Epithelial cell of prostate (primary cell): ENCODE measurements at regions not wholly inside any gene's neighbourhood (a gene's known extent, or its start where the extent isn't known, plus 50 kb on each side); places are given as distances from the start of the nearest gene placed in this dataset.

Source experiments
- DNase-seq: peaks from one replicate; pipeline ENCODE4 v3.0.0-alpha.2; 2011; ENCODE audit warnings: low read depth, low spot score
- H3K27ac ChIP-seq: fragments of 450-650 bp; 2 replicates; pipeline ENCODE4 v1.5.1; 2017; ENCODE audit warnings: mild to moderate bottlenecking

DNA sequence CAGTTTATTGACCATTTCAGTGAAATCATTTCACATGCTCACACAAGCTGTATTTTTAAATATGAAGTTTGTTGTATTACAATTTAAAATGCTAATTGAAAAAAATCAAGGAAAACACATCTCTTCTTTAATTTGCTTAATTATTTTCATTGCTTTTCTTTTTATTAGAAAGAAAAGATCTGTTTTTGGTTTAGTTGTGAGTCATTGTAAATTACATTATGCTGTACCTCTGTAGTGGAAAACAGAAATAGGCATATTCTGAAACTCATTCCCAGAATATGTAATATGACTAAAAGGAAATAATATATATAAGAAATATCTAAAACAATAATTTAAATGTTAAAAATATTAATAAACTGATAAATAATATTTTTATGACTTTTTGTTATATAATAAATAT is 161.9 kb downstream of the HGF start:
- DNase-seq = no peak
- no peak overlapping the region for H3K27ac ChIP-seq

DNA sequence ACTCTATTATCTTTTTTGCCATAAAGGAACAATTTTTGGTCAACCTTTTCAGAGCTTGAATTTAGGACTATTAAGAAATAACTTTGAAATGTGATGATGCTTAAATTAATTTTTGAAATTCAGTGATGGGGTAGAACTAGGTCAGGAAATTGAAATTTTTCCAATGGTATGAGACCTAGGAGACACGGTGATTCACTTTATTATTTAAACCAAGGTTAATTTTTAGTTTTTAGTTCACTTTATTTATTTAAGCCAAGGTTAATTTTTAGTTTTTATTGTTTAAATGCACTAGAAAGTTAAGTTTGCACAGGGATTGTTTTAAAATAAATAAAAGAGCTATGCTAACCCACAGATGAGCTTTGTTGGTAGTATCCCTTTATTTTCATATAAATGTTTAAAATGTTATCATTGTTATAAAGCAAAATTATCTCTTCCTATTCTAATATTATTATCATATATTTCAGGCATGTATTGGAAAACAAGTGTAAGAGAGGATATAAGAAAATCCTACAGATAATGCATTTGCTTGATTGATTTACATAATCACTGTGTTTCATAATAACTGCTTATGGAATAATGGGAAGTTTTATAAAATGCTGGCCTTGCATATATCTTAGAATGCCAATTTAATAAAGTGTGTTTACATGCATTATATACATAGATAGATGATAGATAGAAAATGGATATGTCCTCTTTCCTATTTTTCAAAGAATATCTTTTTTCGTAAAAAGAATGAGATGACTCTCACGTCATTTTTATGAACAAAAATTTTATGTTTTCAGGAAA is 163.6 kb downstream of the HGF start:
- H3K27ac ChIP-seq = no peak overlapping the region
- no peak for DNase-seq

DNA sequence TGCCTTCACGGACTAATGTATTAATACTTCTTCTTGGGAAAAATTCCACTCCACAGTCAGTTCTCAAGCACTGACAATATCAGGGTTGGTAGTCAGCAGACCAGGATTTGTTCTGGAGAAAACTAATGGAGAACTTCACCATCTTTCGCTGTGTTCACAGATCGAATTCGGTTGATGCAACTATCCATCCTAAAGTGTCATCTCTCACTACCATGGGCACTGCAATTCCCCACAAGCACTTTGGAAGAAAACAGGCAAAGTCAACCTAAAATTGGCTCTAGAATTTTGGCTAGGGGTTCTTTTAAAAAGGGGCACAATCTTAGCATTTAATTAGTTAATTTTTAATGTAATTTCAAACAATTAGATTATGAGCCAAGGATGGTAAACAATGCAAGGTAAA is 164.4 kb downstream of the HGF start:
- no peak overlapping the region for H3K27ac ChIP-seq
- DNase-seq = no peak

DNA sequence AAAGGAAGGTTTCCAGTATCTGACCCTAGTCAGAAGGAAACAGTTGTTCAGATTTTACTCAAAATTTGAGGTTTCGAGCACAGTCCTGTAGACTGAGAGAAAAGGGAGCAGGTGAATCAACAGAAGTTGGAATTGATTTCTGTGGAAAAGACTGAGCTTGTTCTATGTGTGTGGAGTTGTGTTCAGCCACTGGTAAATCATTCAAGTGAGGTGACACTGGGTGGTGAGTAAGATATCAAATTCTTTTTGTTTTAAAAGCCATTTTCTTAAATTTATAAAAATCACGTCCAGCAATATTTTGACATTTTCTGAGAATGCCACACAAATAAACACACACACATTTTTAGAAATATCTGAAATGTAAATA is 165.1 kb downstream of the HGF start:
- DNase-seq = no peak
- H3K27ac ChIP-seq = no peak overlapping the region

DNA sequence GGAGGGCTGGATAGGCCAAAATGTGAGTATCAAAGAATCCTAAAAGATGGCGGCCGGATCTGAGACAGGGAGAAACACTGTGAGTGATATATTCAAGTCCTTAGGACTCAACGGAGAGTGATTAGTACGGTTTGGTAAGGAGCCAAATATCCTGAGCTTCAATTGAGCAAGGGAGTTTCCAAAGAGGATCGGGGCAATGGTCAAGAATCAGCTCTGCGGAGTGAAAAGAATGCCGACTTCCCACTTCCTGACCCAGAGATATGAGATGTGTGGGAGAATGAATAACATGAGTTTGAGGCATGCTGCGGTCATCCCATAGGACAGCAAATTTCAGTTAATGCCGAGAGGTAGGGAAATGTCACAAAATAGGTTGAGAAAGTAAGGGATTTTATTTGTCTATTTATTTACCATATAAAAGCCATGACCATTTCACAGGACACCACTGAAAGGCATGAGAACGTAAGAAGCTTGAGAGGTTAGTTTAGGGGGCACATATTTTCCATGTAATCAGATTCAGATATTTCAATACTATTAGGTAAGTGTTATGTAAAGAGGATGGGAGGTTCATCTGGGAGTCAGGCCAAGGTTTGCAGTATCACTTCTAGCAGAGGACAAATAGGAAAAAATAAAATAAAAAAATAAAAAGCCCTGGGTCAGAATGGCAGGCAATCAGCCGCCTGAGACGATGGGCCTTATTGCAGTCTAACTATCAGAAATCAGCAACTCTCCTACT is 165.6 kb downstream of the HGF start:
- no peak for DNase-seq
- H3K27ac ChIP-seq = no peak overlapping the region

DNA sequence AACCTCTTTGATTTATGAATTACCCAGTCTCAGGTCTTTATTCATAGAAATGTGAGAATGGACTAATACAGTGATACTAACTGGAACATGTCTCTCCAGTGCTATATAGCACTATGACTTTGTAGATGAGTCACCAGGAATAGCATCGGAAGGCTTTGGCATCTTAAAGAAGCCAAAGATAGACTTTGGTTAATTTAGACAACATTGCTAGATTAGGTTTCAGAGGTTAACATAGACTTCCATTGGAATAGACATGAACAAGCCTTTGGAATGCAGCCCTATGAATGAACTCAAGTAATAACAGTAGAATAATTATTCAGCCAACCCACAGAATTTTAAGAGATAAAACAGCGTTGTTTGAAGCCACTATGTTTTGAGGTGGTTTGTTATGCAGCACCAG is 169.2 kb downstream of the HGF start:
- H3K27ac ChIP-seq = no peak overlapping the region
- DNase-seq = no peak

DNA sequence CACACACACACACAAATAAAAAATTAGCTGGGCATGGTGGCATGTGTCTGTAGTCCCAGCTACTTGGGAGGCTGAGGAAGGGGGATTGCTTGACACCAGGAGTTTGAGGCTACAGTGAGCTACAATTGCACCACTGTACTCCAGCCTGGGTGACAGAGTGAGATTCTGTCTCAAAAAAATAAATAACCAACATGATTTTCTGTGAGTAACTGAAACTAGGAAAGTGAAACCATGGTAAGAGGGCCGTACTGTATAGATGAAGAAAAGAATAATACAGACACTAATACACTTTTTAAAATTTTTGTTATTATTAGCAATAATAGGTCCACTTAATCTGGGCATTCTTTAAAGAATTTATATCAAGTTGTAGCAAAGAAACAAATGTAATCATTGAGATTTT is 170.9 kb downstream of the HGF start:
- no peak overlapping the region for H3K27ac ChIP-seq
- DNase-seq = no peak

DNA sequence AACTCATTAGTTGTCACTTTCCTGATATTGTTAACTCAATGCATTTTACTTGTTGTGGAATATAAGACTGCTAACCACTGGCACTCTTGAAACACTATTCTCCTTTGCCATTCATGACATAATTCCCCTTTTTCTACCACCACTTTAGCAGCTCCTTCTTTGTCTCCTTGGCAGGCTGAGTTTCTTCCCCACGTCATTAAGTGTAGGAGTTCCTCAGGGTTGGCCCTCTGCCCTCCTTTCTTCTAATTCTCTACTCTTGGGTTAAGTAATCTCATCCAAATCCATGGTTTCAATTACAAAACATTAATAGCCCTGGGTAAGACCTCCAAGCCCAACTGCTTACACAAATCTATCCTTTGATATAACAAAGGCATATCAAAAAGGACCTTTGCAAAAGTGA is 175.1 kb downstream of the HGF start:
- no peak for DNase-seq
- no peak overlapping the region for H3K27ac ChIP-seq

DNA sequence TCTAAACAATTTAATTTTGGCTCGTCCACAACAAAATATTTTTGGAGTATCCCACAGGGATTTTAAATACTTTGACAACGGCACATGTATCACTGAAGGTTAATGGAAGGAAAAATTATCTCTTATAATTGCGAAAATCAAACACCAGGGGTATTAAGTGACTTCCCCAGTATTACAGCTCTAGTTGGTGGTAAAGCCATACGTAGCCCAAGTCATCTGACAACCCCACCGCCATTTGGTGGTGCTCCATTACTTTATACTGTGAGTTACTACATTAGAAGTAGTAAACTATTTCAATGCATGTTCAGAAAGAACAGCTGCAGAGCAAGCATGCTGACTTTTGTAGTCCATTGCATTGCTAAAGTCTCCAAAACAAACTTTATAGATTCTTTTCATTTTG is 179.7 kb downstream of the HGF start:
- H3K27ac ChIP-seq = no peak overlapping the region
- DNase-seq = no peak

DNA sequence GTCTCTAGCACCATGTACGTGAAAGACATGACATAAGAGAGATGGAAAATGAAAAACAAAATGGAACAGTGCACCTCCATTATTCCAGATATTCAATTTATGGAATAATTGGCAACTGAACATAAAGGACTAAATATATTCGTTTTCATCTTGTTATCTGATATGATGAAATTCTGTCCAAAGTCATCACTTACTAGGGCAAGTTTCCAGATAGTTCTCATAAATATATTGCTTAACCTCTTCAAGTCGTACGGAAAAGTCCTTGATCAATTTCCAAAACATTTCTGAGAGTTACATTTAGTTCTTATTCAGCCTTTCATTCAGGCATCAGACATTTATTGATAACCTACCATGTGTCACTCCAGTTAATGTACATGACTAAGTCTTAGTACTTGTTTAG is 185.2 kb downstream of the HGF start:
- no peak for DNase-seq

DNA sequence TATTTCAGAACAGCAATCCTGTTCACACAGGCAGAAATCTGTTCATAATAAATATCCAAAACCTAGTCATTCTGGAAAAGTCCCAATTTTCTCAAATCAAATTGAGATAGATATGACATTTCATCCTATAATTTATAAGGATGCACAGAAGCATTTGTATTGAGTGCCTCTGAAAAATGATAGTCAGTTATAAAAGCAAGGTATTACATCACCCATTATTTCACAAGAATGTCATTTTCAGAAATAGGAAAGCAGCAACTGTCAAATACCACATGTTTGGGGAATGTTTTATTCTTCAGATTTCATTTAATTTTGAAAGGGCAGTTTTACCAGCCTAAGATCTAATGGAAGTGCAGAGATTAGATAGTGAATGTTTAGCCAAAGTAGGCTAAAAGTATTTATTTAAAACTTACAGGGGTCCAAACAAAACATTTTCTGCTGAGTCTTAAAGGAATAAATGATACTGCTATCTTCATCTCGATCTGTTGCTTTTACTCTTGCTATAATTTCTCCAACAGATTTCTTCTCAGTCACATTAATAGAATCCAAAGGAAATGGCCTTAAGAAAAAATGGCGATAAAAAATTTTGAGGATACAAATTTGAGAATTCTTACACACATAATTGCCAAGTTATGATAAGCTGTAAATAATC is 185.8 kb downstream of the HGF start:
- DNase-seq = no peak
- no peak overlapping the region for H3K27ac ChIP-seq

More for the DNA sequence above, 185.2 kb downstream of the HGF start:
- no peak overlapping the region for H3K27ac ChIP-seq

DNA sequence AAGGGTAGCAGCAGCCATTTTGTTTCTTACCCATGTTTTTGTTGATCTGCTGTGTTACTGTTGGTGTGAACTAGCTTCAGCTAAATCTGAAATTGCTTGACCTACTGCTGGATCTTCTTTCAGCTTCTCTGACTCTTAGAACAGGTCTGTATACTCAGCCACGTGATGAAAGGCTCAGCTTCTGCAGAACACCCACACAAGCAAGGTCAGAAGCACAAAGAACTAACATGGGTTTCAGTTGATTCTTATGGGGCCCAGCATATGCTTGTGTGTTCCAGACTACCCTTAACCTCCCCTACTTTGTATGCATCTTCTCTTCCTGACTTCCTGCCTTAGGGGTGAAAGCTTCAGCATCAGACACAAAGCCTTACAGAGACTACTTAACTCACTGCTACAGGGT is 186.8 kb downstream of the HGF start:
- DNase-seq = no peak

DNA sequence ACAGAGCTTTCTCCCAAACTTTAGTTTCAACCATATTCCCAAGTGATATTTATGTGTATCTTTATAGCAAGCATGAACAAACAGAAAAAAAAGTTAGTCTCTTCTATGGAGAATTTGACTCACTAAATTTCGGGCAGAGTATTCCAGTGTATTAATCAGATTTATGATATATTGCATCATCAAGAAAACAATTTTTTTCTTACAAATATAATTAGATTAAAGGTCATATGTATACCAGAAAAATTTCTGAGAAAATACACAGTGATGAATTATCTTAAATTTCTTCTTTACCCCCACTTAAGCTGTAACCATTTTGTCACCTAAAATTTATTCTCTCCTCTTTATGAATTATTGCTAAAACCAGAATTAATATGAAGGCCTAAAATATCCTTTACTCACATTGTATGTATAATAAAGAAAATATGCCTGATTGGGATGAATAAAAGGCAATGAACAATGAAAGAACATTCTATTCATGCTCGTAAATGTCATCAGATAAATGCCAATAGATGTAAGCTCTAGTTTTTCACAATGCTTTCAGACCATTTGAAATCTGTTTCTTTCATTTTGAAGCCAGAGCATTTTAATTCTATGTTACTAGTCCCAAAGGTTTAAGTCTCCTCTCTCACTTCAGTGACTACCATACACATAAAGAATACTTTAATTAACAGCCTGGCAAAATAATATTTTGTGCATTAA is 192.1 kb downstream of the HGF start:
- DNase-seq = no peak

More for the DNA sequence above, 186.8 kb downstream of the HGF start:
- H3K27ac ChIP-seq = no peak overlapping the region

DNA sequence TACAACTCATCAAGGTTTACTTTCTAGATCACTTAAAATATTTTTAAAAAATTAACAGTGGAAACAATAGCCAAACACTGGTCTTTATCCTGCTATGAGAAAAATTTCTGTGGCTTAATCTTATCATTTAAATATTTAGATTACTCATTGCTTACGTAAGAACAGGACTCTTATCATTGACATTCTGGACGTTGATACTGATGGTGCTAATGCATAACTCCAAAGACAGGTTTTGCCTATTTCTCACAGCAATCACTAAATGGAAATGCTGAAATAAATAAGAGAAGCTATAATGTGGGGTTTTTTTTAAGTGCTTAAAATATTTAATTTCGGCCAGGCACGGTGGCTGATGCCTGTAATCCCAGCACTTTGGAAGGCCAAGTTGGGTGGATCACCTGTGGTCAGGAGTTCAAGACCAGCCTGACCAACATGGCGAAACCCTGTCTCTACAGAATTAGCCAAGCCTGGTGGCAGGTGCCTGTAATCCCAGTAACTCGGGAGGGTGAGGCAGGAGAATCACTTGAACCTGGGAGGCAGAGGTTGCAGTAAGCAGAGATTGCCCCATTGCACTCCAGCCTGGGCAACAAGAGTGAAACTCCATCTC is 195.0 kb downstream of the HGF start:
- no peak overlapping the region for H3K27ac ChIP-seq
- DNase-seq = no peak

More for the DNA sequence above, 192.1 kb downstream of the HGF start:
- H3K27ac ChIP-seq = no peak overlapping the region

DNA sequence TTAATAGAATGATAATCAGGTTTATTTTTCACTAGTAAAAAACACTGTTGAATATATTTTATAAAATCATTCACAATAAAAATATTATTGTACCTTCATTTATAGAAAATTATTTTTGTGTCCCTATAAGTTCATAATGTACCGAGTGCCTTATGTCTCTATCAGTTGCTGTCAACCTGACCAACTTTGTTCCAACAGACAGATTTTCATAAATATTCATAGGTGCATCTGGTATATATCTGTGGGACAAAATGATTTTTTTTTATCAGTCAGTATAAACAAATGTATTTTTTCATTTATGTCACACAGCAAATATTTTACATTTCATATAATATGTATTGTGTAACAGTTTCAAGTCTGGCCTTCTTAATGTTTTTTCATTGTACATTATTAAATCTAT is 195.9 kb downstream of the HGF start:
- H3K27ac ChIP-seq = no peak overlapping the region
- no peak for DNase-seq

DNA sequence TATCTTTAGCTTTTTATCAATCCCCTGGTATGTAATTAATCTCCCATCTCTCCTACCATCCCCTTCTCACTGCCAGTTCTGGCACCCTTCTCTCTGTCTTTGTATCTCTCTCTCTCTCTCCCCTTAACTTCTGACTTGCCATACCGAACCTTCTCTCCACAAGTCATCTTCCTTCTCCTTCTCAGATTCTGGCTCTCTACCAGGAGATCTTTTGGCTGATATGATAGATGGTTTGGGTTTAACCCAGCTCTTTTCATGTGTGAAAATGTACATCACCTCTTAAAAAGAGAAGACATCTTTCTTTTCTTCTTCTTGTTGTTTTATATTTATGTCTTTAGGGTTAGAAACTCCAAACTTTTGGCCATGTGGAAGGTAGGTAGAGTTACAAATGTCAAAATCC is 196.7 kb downstream of the HGF start:
- DNase-seq = no peak
- H3K27ac ChIP-seq = no peak overlapping the region

DNA sequence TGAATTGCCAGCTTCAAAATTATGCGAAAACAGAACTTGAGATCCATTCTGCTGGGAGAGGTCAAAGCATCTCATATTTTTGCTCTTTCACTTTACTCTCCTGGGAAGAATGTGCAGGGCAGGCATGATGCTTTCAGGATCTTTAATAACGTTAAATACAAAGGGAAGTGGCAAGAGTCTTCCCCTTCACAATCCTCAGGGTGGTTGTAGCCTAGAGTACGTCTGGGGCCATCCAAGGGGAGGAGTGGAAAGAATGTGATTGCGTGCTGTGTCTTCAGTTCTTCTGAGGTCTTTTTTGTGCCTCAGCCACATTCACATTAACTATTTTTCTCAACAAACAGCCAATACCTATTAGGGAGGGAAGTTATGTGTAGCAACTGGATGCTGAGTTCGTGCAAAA is 207.3 kb downstream of the HGF start:
- H3K27ac ChIP-seq = no peak overlapping the region
- no peak for DNase-seq

DNA sequence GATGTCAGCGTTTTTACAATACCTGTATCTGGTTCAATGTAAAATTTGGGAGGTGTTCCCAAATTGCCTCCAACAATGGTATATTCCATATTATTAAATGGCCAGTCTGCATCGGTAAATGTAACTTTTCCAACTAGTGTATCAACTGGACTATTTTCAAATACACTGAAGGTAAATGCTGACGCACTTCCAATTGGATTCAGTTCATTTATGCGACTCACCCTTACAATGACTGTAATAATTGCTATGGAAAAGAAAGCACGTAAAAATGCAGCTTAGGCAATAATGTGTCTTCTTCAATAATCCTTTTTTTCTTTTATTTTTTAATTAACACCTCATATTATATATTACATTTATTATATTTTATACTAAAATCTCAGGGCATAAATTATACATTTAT is 209.1 kb downstream of the HGF start:
- no peak for DNase-seq
- H3K27ac ChIP-seq = no peak overlapping the region

DNA sequence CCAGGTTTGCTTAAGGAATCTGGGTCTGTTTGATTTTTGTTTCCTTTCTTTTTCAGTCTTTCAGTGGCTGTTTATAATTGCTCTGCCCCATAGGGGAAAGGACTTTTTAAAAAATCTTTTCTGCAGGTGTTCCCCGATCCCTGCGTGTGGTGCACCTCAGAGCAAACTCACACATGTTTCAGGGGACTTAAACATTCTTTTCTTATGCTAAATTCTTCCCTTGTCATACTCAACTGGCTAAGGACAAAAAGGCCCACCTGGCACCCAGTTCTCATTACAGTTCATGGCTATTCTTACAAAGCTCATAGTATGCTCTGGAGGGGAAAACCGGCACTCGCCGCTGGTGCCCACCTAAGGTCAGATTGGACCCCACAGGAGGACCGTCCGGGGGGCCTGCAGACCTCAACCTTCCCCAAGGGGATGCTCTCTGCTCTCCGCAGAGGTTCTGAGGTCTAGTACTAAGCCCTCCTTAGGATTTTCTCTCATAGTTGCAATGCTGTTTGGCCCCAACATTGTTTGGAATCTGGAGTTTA is 220.3 kb downstream of the HGF start:
- no peak for DNase-seq

DNA sequence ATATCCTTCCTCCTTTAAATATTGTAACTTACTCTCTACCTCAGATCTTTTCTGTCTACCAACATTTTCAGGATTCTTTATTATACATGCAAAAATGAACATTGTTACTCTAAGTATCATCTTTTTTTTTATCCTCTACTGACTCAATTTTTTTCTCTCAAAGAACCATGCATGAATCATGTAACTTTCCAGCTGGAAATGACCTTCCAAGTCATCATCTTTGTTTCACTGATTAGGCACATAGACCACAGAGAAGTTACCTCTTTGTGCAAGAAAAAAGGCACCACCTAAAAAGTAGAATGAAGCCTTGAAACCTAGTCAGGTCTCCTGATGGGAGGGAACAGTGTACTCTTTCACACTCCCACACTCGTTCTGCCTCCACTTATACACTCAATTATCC is 234.9 kb downstream of the HGF start:
- no peak overlapping the region for H3K27ac ChIP-seq
- DNase-seq = no peak

More for the DNA sequence above, 220.3 kb downstream of the HGF start:
- H3K27ac ChIP-seq = no peak overlapping the region
